Effector CD8-positive, alpha-beta T cell (primary cell): ENCODE measurements at regions not wholly inside any gene's neighbourhood (a gene's known extent, or its start where the extent isn't known, plus 50 kb on each side); places are given as distances from the start of the nearest gene placed in this dataset.

Source experiments
- DNase-seq: peaks from one replicate; lab custom pipeline; 2025; lab: John Stamatoyannopoulos, UW

- peak; percentile 65 for DNase-seq
Measured at GRCh38 chr6:156564127-156564806, 212.9 kb upstream of the ARID1B start.

GRCh38 chr6:156563714-156564113 lies 213.5 kb upstream of the ARID1B start:
- no peak for DNase-seq

- no peak for DNase-seq
Measured at GRCh38 chr6:156562636-156563035, 214.5 kb upstream of the ARID1B start.

- no peak for DNase-seq
Measured at GRCh38 chr6:156562019-156562418, 215.2 kb upstream of the ARID1B start.

GRCh38 chr6:156560476-156560875 lies 216.7 kb upstream of the ARID1B start:
- DNase-seq = no peak

- no peak for DNase-seq
Measured at GRCh38 chr6:156559162-156559690, 218.0 kb upstream of the ARID1B start.

- no peak for DNase-seq
Measured at GRCh38 chr6:156557911-156558259, 219.3 kb upstream of the ARID1B start.

GRCh38 chr6:156557251-156557910 lies 219.8 kb upstream of the ARID1B start:
- DNase-seq = no peak

- DNase-seq = no peak
Measured at GRCh38 chr6:156556811-156557210, 220.4 kb upstream of the ARID1B start.

GRCh38 chr6:156555116-156555515 lies 222.1 kb upstream of the ARID1B start:
- no peak for DNase-seq

- DNase-seq = no peak
Measured at GRCh38 chr6:156554160-156554559, 223.0 kb upstream of the ARID1B start.

- DNase-seq = no peak
Measured at GRCh38 chr6:156552849-156553248, 224.3 kb upstream of the ARID1B start.

GRCh38 chr6:156550949-156551348 lies 226.2 kb upstream of the ARID1B start:
- no peak for DNase-seq

GRCh38 chr6:156545931-156546330 lies 231.2 kb upstream of the ARID1B start:
- no peak for DNase-seq

GRCh38 chr6:156545021-156545420 lies 232.2 kb upstream of the ARID1B start:
- DNase-seq = no peak

- DNase-seq = no peak
Measured at GRCh38 chr6:156544046-156544445, 233.1 kb upstream of the ARID1B start.

- DNase-seq = no peak
Measured at GRCh38 chr6:156543431-156543830, 233.7 kb upstream of the ARID1B start.

GRCh38 chr6:156538875-156539660 lies 238.1 kb upstream of the ARID1B start:
- no peak for DNase-seq

- DNase-seq = no peak
Measured at GRCh38 chr6:156534594-156534993, 242.6 kb upstream of the ARID1B start.

GRCh38 chr6:156533872-156534524 lies 243.2 kb upstream of the ARID1B start:
- DNase-seq = no peak

- DNase-seq = no peak
Measured at GRCh38 chr6:156526081-156526480, 251.1 kb upstream of the ARID1B start.

- DNase-seq = no peak
Measured at GRCh38 chr6:156525541-156525940, 251.6 kb upstream of the ARID1B start.
